Suprapubic skin (tissue), 4 donors: ENCODE measurements at regions not wholly inside any gene's neighbourhood (a gene's known extent, or its start where the extent isn't known, plus 50 kb on each side); places are given as distances from the start of the nearest gene placed in this dataset.

Experiments
- DNase-seq, 2 donors: peaks; one replicate each; pipeline ENCODE4 v3.0.0-alpha.2; 2019; ENCODE audit warnings: low spot score in 2 of 2
- H3K27ac ChIP-seq: fragments of 200-600 bp; sonication (generic); one replicate; pipeline ENCODE4 v1.5.1; 2019
- H3K27me3 ChIP-seq: fragments of 200-600 bp; sonication (generic); one replicate; pipeline ENCODE4 v1.5.1; 2019
- H3K36me3 ChIP-seq: fragments of 200-600 bp; sonication (generic); one replicate; pipeline ENCODE4 v1.5.1; 2019
- H3K4me1 ChIP-seq: fragments of 200-600 bp; sonication (generic); one replicate; pipeline ENCODE4 v1.5.1; 2019
- H3K4me3 ChIP-seq: fragments of 200-600 bp; sonication (generic); one replicate; pipeline ENCODE4 v1.5.1; 2019; ENCODE audit warnings: mild to moderate bottlenecking
- H3K9me3 ChIP-seq: fragments of 200-600 bp; sonication (generic); one replicate; pipeline ENCODE4 v1.5.1; 2019
- CTCF ChIP-seq, 2 donors: fragments of 200-600 bp in 1 of 2; fragments of 450-650 bp in 1 of 2; sonication (generic) in 1 of 2; IDR thresholded peaks; one replicate each; pipeline ENCODE4 v1.5.1; 2016 to 2019; ENCODE audit warnings: antibody characterized with exemption in 2 of 2, mild to moderate bottlenecking in 1 of 2, moderate library complexity in 1 of 2
- EP300 ChIP-seq: sonication (generic); formaldehyde crosslinking; IDR thresholded peaks from one replicate; pipeline ENCODE4 v1.6.1; 2017; ENCODE audit warnings: antibody characterized with exemption
- POLR2A ChIP-seq, 2 donors: fragments of 450-650 bp; IDR thresholded peaks; one replicate each; pipeline ENCODE4 v1.6.1; 2017; ENCODE audit warnings: antibody characterized with exemption in 2 of 2, mild to moderate bottlenecking in 2 of 2, moderate library complexity in 2 of 2
- POLR2AphosphoS5 ChIP-seq, 3 donors: sonication (generic); formaldehyde crosslinking; IDR thresholded peaks; one replicate each; pipeline ENCODE4 v1.6.1; 2017; ENCODE audit warnings: antibody characterized with exemption in 3 of 3
- WGBS: methylation state at CpG from one replicate; pipeline ENCODE4 v1.1.5; 2018; 5-methylcytosine and 5-hydroxymethylcytosine counted together

GRCh38 chr4:170979736-170980135, 833.5 kb upstream of the GALNTL6 start:
- no peak for DNase-seq
- no peak for TF ChIP-seq POLR2A (IDR thresholded peaks at IDR 0.05)
- no peak for TF ChIP-seq CTCF (IDR thresholded peaks at IDR 0.05)
- no peak for TF ChIP-seq POLR2AphosphoS5 (IDR thresholded peaks at IDR 0.05)
- WGBS = 76% methylated on average over 6 of the region's 6 CpGs
- Histone ChIP-seq H3K4me3 (no peak overlapping the region), H3K27me3 (no peaks in the 10 kb centered on the region), H3K36me3 (no peaks in the 10 kb centered on the region), H3K4me1 (no peaks in the 10 kb centered on the region), H3K9me3 (no peaks in the 10 kb centered on the region), H3K27ac (no peak overlapping the region)

- no peaks in the 10 kb centered on the region for H3K36me3 ChIP-seq
- DNase-seq = no peak
- WGBS = 94% methylated on average over 3 of the region's 6 CpGs
- no peaks in the 10 kb centered on the region for H3K4me1 ChIP-seq
- H3K9me3 ChIP-seq = no peaks in the 10 kb centered on the region
- no peak overlapping the region for H3K4me3 ChIP-seq
- no peak overlapping the region for H3K27ac ChIP-seq
- no peaks in the 10 kb centered on the region for H3K27me3 ChIP-seq
- no peak for TF ChIP-seq CTCF (IDR thresholded peaks at IDR 0.05)
- no peak for TF ChIP-seq POLR2AphosphoS5 (IDR thresholded peaks at IDR 0.05)
- no peak for TF ChIP-seq POLR2A (IDR thresholded peaks at IDR 0.05)
- TF ChIP-seq EP300 = no peak
Observed at GRCh38 chr4:170978990-170979389, 834.2 kb upstream of the GALNTL6 start.

- 71% methylated on average over 3 of the region's 3 CpGs for WGBS
- Histone ChIP-seq H3K36me3 (no peaks in the 10 kb centered on the region), H3K9me3 (no peaks in the 10 kb centered on the region), H3K27me3 (no peaks in the 10 kb centered on the region), H3K4me3 (no peak overlapping the region), H3K4me1 (no peaks in the 10 kb centered on the region), H3K27ac (no peak overlapping the region)
- TF ChIP-seq POLR2A (IDR thresholded peaks at IDR 0.05) (no peak), CTCF (IDR thresholded peaks at IDR 0.05) (no peak), POLR2AphosphoS5 (IDR thresholded peaks at IDR 0.05) (no peak), EP300 (no peak)
- DNase-seq = no peak
Observed at GRCh38 chr4:170949084-170949483, 859.3 kb upstream of the AADAT start.

- DNase-seq = no peak
- 73% methylated on average over 6 of the region's 7 CpGs for WGBS
Observed at GRCh38 chr4:170940043-170940724, 850.4 kb upstream of the AADAT start.

GRCh38 chr4:170938588-170938987, 848.8 kb upstream of the AADAT start:
- no peak overlapping the region for H3K4me3 ChIP-seq
- peaks cover 13% of the 10 kb centered on the region for H3K9me3 ChIP-seq
- no peak for DNase-seq
- 71% methylated on average over 1 of the region's 1 CpG for WGBS
- no peaks in the 10 kb centered on the region for H3K4me1 ChIP-seq
- TF ChIP-seq CTCF (IDR thresholded peaks at IDR 0.05) = no peak
- TF ChIP-seq EP300 = no peak
- no peak for TF ChIP-seq POLR2AphosphoS5 (IDR thresholded peaks at IDR 0.05)
- no peak for TF ChIP-seq POLR2A (IDR thresholded peaks at IDR 0.05)
- no peaks in the 10 kb centered on the region for H3K27me3 ChIP-seq
- no peak overlapping the region for H3K27ac ChIP-seq
- H3K36me3 ChIP-seq = no peaks in the 10 kb centered on the region

More at GRCh38 chr4:170940043-170940724, 850.4 kb upstream of the AADAT start:
- TF ChIP-seq CTCF (IDR thresholded peaks at IDR 0.05) (no peak), POLR2A (IDR thresholded peaks at IDR 0.05) (no peak), EP300 (no peak), POLR2AphosphoS5 (IDR thresholded peaks at IDR 0.05) (no peak)
- H3K4me3 ChIP-seq = no peak overlapping the region
- no peaks in the 10 kb centered on the region for H3K36me3 ChIP-seq
- no peaks in the 10 kb centered on the region for H3K4me1 ChIP-seq
- no peak overlapping the region for H3K27ac ChIP-seq
- H3K27me3 ChIP-seq = no peaks in the 10 kb centered on the region
- H3K9me3 ChIP-seq = peaks cover 13% of the 10 kb centered on the region
